MCF 10A (cell line): ENCODE measurements at regions not wholly inside any gene's neighbourhood (a gene's known extent, or its start where the extent isn't known, plus 50 kb on each side); places are given as distances from the start of the nearest gene placed in this dataset.

Experiments
- BruUV-seq: library from RNA; stranded (reverse); fragments of 400-500 nt; replicated peaks from 2 replicates; lab custom pipeline; 2021; lab: Mats Ljungman, UMichigan
- CTCF ChIA-PET: fragments of 300-600 bp; sonication (Branson Sonifier 250); formaldehyde crosslinking; extraction: SDS; loops from one replicate; lab custom pipeline; 2021; ENCODE audit warnings: antibody characterized with exemption, inconsistent platforms; lab: Yijun Ruan, JAX
- POLR2A ChIA-PET: fragments of 300-600, 350-650 bp; sonication (Branson Sonifier 250); formaldehyde crosslinking; extraction: SDS; loops from one replicate; lab custom pipeline; 2020; ENCODE audit warnings: antibody characterized with exemption, inconsistent platforms; lab: Yijun Ruan, JAX
- DNase-seq: peaks from one replicate; pipeline ENCODE4 v3.0.0-alpha.2; 2018; ENCODE audit not compliant: unreplicated experiment
- H3K27ac Mint-ChIP-seq: one replicate; pipeline ENCODE4 v1.8.0; 2022; ENCODE audit warnings: mild to moderate bottlenecking, low read depth, mixed read lengths; ENCODE audit not compliant: unreplicated experiment
- H3K27me3 Mint-ChIP-seq: one replicate; pipeline ENCODE4 v1.8.0; 2022; ENCODE audit warnings: mixed read lengths; ENCODE audit not compliant: insufficient read depth, unreplicated experiment
- H3K36me3 Mint-ChIP-seq: one replicate; pipeline ENCODE4 v1.8.0; 2022; ENCODE audit warnings: mild to moderate bottlenecking, moderate library complexity, mixed read lengths; ENCODE audit not compliant: insufficient read depth, unreplicated experiment
- H3K4me1 Mint-ChIP-seq: one replicate; pipeline ENCODE4 v1.8.0; 2022; ENCODE audit warnings: mixed read lengths; ENCODE audit not compliant: insufficient read depth, unreplicated experiment
- H3K4me3 Mint-ChIP-seq: one replicate; pipeline ENCODE4 v1.8.0; 2022; ENCODE audit warnings: mild to moderate bottlenecking, moderate library complexity, mixed read lengths; ENCODE audit not compliant: unreplicated experiment
- H3K9me3 Mint-ChIP-seq: one replicate; pipeline ENCODE4 v1.8.0; 2022; ENCODE audit warnings: mixed read lengths; ENCODE audit not compliant: unreplicated experiment
- CTCF ChIP-seq: fragments of 200-600 bp; IDR thresholded peaks from one replicate; pipeline ENCODE4 v1.8.0; 2022; ENCODE audit warnings: antibody characterized with exemption, mild to moderate bottlenecking; ENCODE audit not compliant: unreplicated experiment
- intact Hi-C: fragments of 100-400 bp; cut with micrococcal nuclease; formaldehyde crosslinking; loops from 2 replicates; pipeline ENCODE4 v1.14.1; 2022

GRCh38 chr1:221069178-221069903 is 190.1 kb downstream of the HLX start:
- Mint-ChIP-seq H3K4me3 (no peak overlapping the region), H3K36me3 (no peaks in the 10 kb centered on the region), H3K27me3 (no peaks in the 10 kb centered on the region), H3K4me1 (no peaks in the 10 kb centered on the region), H3K27ac (no peak overlapping the region), H3K9me3 (no peaks in the 10 kb centered on the region)
- intact Hi-C loops, result no loop called here
- no peak for DNase-seq
- CTCF ChIA-PET, result interaction anchor here (0.7 to 2.0 kb wide), 5 partner anchors 48 to 1029 kb away, joined by 3 to 5 read pairs (median 3); no protein-coding TSS in a partner anchor
- POLR2A ChIA-PET, result no interaction called here
- no peak for TF ChIP-seq CTCF
- no TSS peak for BruUV-seq

- no TSS peak for BruUV-seq
- Mint-ChIP-seq H3K36me3 (no peaks in the 10 kb centered on the region), H3K27me3 (no peaks in the 10 kb centered on the region), H3K27ac (no peak overlapping the region), H3K4me3 (no peak overlapping the region), H3K4me1 (no peaks in the 10 kb centered on the region), H3K9me3 (no peaks in the 10 kb centered on the region)
- intact Hi-C loops, result no loop called here
- CTCF ChIA-PET, result interaction anchor here (0.7 to 2.0 kb wide), 6 partner anchors 20 to 1029 kb away, joined by 3 to 5 read pairs (median 4); no protein-coding TSS in a partner anchor
- DNase-seq, result no peak
- no peak for TF ChIP-seq CTCF
- POLR2A ChIA-PET, result interaction anchor here (2.1 kb wide), 1 partner anchor 12 kb away, joined by 4 read pairs; no protein-coding TSS in a partner anchor
These were observed 190.7 kb downstream of the HLX start for GRCh38 chr1:221069986-221070385.

- H3K9me3 Mint-ChIP-seq, result no peaks in the 10 kb centered on the region
- no peaks in the 10 kb centered on the region for H3K36me3 Mint-ChIP-seq
- BruUV-seq, result no TSS peak
- H3K4me3 Mint-ChIP-seq, result no peak overlapping the region
- ChIA-PET POLR2A (interaction anchor here (2.1 kb wide), 1 partner anchor 10 kb away, joined by 4 read pairs; no protein-coding TSS in a partner anchor), CTCF (interaction anchor here (2.0 kb wide), 1 partner anchor 132 kb away, joined by 5 read pairs; no protein-coding TSS in a partner anchor)
- intact Hi-C loops, result no loop called here
- no peak for TF ChIP-seq CTCF
- no peak overlapping the region for H3K27ac Mint-ChIP-seq
- no peak for DNase-seq
- no peaks in the 10 kb centered on the region for H3K27me3 Mint-ChIP-seq
- H3K4me1 Mint-ChIP-seq, result no peaks in the 10 kb centered on the region
These were observed 192.5 kb downstream of the HLX start for GRCh38 chr1:221071777-221072176.

GRCh38 chr1:221072214-221072613 is 193.0 kb downstream of the HLX start:
- intact Hi-C loops, result no loop called here
- Mint-ChIP-seq H3K9me3 (no peaks in the 10 kb centered on the region), H3K4me1 (no peaks in the 10 kb centered on the region), H3K4me3 (no peak overlapping the region), H3K27ac (no peak overlapping the region), H3K36me3 (no peaks in the 10 kb centered on the region), H3K27me3 (no peaks in the 10 kb centered on the region)
- ChIA-PET POLR2A (interaction anchor here (1.7 to 2.1 kb wide), 2 partner anchors 9 to 16 kb away, joined by 4 to 11 read pairs; no protein-coding TSS in a partner anchor), CTCF (no interaction called here)
- no TSS peak for BruUV-seq
- no peak for DNase-seq
- no peak for TF ChIP-seq CTCF
